Gastrocnemius medialis (tissue), 4 donors: ENCODE measurements at regions not wholly inside any gene's neighbourhood (a gene's known extent, or its start where the extent isn't known, plus 50 kb on each side); places are given as distances from the start of the nearest gene placed in this dataset.

Experiments
- POLR2A ChIP-seq, 2 donors: fragments of 450-650 bp; IDR thresholded peaks; one replicate each; pipeline ENCODE4 v1.6.1; 2017; ENCODE audit warnings: antibody characterized with exemption in 2 of 2, mild to moderate bottlenecking in 2 of 2, moderate library complexity in 2 of 2
- TF ChIP-seq, protein P1 (sequence below), 5 experiments: fragments of 450-650 bp in 3 of 5; fragments of 200-600 bp in 2 of 5; sonication (generic) in 2 of 5; IDR thresholded peaks in 4 of 5; conservative IDR thresholded peaks in 1 of 5; 1 replicate in 4 of 5; 2 replicates in 1 of 5; pipeline ENCODE4 v1.5.1; 2016 to 2019; ENCODE audit warnings: antibody characterized with exemption in 5 of 5, mild to moderate bottlenecking in 3 of 5, moderate library complexity in 3 of 5

DNA sequence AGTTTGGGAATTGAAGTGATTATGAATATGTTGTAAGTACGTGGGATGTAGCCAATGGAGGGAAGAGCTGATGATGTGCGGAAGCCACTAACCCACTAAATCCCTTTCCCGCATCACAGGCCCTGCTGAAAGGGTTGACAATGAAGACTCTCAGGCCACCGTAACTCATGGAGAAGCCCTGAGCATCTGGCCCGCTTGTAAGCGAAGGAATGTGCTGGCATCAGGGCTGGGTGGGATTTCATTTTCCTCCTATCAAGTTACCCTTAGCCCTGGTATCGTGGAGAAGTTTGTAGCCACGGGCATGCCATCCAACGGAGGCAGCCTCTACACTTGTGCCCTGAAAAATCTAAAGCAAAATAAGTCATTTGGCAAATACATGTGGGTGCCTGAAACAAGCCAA lies 355.0 kb downstream of the CDH26 start:
- TF ChIP-seq, protein P1, sequence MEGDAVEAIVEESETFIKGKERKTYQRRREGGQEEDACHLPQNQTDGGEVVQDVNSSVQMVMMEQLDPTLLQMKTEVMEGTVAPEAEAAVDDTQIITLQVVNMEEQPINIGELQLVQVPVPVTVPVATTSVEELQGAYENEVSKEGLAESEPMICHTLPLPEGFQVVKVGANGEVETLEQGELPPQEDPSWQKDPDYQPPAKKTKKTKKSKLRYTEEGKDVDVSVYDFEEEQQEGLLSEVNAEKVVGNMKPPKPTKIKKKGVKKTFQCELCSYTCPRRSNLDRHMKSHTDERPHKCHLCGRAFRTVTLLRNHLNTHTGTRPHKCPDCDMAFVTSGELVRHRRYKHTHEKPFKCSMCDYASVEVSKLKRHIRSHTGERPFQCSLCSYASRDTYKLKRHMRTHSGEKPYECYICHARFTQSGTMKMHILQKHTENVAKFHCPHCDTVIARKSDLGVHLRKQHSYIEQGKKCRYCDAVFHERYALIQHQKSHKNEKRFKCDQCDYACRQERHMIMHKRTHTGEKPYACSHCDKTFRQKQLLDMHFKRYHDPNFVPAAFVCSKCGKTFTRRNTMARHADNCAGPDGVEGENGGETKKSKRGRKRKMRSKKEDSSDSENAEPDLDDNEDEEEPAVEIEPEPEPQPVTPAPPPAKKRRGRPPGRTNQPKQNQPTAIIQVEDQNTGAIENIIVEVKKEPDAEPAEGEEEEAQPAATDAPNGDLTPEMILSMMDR (IDR thresholded peaks at IDR 0.05 in 4 of 5, conservative IDR thresholded peaks at IDR 0.05 in 1 of 5), result no peak
- no peak for TF ChIP-seq POLR2A (IDR thresholded peaks at IDR 0.05)
